GM21528 (cell line): ENCODE measurements at regions not wholly inside any gene's neighbourhood (a gene's known extent, or its start where the extent isn't known, plus 50 kb on each side); places are given as distances from the start of the nearest gene placed in this dataset.
"Not testable (repeated sequence)": the region's sequence is repeated elsewhere in the genome, so short reads cannot be mapped to it uniquely, and the experiment has no call there.

ENCODE experiments used
- ATAC-seq: cut with Tn5 transposase; IDR thresholded peaks from one replicate; pipeline ENCODE4 v1.9.1; 2021; ENCODE audit warnings: mild to moderate bottlenecking, moderate library complexity; ENCODE audit not compliant: unreplicated experiment, low FRiP score

DNA sequence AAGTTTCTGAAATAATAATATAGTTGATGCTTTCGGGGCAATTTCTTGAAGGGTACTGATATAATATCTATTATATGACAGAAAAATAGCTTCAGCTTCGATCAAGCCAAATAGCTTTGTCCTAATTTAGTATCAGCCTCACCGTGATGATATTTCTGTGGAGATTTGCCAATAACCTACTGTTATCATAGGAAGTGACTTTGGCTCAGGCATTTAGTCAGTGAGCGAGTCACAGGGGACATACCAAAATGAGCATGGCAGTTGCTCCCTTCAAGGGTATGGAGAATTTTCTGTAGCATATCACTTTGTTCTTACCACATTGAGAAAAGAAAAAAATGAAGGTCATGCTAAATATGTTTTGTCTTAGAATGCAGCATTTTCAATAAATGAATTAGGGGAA is 767.6 kb upstream of the SLITRK1 start:
- ATAC-seq, result no peak

GRCh38 chr13:84648069-84648640 is 765.9 kb upstream of the SLITRK1 start:
- ATAC-seq, result no peak

DNA sequence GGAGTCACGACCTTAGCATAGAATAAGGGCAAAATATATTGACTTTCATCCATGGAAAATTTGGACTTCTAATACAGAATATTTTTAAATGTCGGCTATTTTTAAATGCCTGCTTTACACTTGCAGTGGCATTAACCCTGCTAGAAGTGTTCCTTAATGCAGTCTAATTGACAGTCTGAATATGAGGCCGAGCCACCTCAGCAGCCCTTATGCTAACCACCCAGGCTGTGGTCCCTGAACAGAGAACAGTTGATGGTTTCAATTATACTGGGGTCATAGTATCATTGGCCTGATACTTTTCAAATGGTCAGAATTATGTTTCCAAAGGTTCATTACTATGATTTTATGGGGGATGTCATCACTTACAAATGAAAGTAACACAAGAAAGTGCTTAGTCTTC is 764.7 kb upstream of the SLITRK1 start:
- no peak for ATAC-seq

DNA sequence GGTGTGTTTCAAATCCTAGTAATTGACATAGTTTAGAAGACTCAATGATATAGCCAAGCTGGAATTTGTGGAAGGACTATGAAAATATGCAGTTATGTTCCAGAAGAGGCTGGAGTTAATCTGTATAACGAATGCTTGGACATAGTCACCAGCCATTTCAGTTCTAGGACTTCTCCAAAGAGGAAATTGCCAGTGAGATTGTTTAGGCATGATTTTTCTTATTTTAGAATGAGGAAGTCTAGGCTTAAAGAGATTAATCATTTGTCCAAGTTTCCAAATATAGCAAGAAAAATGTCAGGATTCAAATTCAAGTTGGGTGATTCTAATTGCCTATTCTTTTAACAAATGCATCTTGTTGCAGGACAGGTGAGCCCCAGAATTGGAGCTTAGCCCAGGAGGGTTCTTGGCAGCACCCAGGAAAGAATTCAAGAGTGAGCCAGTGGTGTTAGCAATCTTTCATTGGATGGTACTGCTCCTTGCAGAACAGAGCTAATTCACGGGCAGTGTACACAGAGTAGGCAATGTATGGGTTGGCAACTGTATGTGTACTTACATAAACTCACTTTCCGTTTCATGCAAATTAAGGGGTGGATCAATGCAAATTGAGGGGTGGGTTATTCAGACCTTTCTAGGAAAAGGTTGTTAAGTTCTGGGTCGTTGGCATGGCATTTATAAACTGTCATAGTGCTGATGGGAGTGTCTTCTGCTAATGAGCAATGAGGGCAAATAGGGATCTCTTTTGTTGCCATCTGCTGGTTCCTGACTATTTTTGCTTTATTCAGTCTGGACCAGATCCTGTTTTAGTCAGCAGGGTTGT is 763.1 kb upstream of the SLITRK1 start:
- ATAC-seq, result no peak

DNA sequence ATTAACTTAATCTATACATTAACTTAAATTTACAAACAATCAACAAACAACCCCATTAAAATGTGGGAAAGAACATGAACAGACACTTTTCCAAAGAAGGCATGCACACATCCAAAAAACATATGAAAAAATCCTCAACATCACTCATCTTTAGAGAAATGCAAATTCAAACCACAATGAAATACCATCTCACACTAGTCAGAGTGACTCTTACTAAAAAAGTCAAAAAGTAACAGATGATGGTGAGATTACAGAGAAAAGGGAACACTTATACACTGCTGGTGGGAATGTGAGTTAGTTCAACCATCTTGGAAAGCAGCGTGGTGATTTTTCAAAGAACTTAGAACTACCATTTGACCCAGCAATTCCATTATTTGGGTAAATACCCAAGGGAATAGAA is 759.2 kb upstream of the SLITRK1 start:
- no peak for ATAC-seq

DNA sequence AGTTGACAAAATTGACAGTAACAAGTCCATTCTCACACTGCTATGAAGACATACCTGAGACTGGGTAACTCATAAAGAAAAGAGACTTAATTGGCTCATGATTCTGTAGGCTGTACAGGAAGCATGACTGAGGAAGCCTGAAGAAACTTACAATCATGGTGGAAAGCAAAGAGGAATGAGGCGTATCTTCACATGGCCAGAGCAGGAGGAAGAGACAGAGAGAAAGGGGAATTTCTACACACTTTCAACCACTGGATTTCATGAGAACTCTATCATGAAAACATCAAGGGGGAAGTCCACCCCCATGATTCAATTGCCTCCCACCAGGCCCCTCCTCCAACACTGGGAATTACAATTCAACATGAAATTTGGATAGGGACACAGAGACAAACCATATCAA is 758.4 kb upstream of the SLITRK1 start:
- ATAC-seq, result no peak

DNA sequence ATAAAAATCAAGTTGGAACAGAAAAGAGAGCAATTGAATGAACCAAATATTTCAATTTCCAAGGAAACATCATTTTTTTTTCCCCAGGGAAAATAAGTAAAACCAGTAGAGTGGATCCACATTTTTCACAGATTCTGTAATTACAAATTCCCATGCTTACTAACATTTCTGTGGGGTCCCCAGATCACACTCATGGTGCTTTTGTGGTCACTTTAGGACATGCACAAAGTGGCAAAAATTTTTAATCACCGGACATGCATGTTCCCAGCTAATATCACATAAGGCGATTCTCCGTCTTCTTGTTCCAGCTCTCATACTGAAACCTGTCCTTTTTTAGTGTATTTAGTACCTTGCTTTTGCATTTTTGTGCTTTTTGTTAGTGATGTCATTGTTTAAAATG is 748.2 kb upstream of the SLITRK1 start:
- ATAC-seq, result no peak

DNA sequence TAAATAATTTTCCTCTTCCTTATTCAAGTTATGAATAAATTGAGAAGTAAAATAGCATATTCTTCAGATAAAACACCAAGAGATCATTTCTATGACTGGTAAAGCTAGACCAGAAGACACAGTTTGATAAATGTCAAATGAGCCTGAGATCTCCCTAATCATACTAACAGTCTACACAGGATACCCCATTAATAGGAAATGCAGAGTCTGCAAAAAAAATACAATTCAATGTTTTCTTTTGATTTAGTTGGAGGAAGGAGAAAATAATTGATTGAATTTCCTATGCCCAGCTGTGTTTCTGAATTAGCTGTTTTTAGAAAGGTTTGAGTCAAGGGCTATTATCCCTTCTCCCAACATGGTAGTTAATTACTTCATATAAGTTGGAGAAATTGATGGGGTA is 734.6 kb upstream of the SLITRK1 start:
- ATAC-seq, result no peak

DNA sequence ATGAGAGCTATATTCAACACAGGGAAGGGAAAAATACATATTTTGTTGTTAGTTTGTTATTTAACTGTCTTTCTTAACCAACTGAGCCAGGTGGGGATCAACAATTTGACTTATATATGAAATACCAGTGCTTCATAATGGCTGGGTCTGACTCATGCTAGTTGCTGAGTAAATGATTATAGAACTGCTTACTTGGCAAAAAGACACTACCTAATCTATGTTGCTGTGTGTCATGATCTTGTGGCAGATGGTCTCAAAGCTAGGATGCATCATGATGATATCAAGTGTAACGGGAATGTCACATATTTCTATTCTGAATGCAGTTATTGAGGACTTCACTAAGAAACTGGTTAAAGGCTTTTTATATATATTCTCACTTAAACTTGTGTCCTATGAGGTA is 727.4 kb upstream of the SLITRK1 start:
- no peak for ATAC-seq

GRCh38 chr13:84607261-84608013 is 725.2 kb upstream of the SLITRK1 start:
- no peak for ATAC-seq

DNA sequence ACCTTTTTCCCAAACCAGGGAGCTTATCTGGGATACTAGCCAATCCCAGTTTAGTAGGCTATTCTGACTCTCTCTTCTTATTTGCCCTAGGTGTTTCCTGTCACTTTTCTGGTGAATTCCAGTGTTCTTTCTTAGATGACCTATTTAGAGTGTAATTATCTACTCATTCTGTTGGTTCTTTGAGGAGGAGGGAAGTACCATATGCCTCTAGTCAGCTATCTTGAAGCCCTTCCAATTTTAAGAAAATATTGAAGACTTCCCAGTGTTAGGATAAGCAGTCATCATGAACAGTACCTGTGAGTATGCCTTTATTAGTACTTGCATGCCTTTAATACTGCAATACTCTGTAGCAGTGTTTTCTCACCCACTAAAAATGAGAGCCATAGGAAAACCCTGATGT is 724.3 kb upstream of the SLITRK1 start:
- ATAC-seq, result no peak

DNA sequence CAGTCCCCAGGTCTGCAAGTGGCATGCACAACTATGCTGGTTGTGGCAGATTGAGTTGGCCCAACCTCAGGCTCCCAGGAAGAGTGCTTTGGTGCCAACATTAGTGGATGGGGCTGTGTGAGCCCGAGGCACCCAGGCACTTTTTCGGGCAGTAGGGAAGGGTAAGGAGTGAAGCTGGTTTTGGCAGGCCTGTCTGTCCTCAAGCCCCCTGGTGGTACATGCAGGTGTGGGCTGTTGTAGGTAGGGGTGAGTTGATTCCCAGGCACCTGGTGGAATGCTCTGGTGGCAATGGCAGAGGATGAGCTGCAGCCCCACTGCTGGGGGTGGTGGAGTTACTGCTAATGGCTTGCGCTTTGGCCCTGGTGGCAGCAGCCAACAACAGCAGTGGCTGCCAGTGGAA is 723.7 kb upstream of the SLITRK1 start:
- ATAC-seq, result no peak

GRCh38 chr13:84591444-84591843 is 709.2 kb upstream of the SLITRK1 start:
- ATAC-seq, result no peak

GRCh38 chr13:84590663-84591062 is 708.4 kb upstream of the SLITRK1 start:
- no peak for ATAC-seq

GRCh38 chr13:84588023-84588422 is 705.7 kb upstream of the SLITRK1 start:
- ATAC-seq, result no peak

DNA sequence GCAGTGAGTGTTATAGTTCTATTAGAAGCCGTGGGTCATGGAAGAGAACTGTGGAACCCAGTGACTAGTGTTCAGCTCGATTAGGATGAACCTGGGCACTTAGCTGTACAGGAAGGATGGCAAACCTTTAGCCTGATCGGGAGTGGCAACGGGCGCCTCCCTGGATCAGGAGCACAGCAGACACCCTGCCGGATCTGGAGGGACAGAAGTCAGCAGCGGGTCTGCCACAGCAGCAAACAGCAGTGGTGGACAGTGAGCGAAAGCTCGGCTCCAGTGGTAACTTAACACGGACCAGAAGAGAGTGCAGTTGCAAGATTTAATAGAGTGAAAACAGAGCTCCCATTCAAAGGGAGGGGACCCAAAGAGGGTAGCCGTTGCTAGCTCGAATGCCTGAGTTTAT is 697.6 kb upstream of the SLITRK1 start:
- not testable (repeated sequence) for ATAC-seq

- ATAC-seq, result no peak
Observed at GRCh38 chr13:84574851-84575250, 692.6 kb upstream of the SLITRK1 start.

- ATAC-seq, result no peak
Observed at GRCh38 chr13:84571264-84571663, 689.0 kb upstream of the SLITRK1 start.

DNA sequence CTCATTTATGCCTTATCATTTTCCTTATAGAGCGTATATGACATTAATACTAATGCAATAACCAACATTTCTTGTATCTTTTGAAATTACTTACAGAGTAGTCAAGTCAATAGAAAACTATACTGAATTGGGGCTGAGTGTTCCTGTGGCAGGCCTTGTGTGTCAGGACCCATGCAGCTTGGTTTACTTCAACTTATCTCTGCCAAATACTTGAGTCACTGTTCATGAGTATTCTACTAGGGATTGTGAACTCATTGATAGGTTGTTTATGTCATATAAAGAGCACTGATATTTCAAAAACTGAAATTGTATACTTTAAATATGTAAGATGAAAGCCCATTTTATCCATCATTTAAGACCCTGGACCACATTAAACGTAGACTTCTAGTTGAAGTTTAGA is 688.6 kb upstream of the SLITRK1 start:
- no peak for ATAC-seq

- ATAC-seq, result no peak
Observed at GRCh38 chr13:84569366-84569765, 687.1 kb upstream of the SLITRK1 start.

DNA sequence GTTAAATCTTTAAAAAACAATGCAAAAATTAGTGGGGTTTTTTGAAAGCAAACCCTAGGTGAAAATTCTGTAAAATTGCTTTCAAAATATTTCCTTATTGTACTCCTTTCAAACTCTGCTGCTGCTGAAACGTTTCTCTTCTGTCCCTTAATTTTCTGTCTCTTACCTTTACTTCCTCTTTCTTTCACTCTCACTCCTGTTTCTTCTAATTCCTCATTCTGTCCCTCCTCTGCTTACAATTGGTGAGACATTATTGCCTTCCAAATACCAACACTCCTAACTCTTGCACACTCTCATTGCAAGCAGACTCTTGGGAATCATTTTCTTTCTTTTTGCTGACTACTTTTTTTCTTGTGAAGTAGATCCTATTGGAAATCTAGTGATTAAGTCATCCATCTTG is 685.6 kb upstream of the SLITRK1 start:
- no peak for ATAC-seq

GRCh38 chr13:84566780-84567179 is 684.5 kb upstream of the SLITRK1 start:
- ATAC-seq, result no peak
